Activated CD4-positive, alpha-beta T cell treated with anti-CD3 and anti-CD28 coated beads, Interleukin-2, amount 10 ng/mL, durations not matched to agents 7 days and 5 days (primary cell): ENCODE measurements at regions not wholly inside any gene's neighbourhood (a gene's known extent, or its start where the extent isn't known, plus 50 kb on each side); places are given as distances from the start of the nearest gene placed in this dataset.
"Not testable (repeated sequence)": the region's sequence is repeated elsewhere in the genome, so short reads cannot be mapped to it uniquely, and the experiment has no call there.

Source experiments
- CTCF ChIA-PET: fragments of 350-600 bp; sonication (Branson Sonifier 250); formaldehyde crosslinking; loops from one replicate; lab custom pipeline; 2021; ENCODE audit warnings: antibody characterized with exemption; lab: Charles Lee
- POLR2A ChIA-PET: fragments of 350-600 bp; sonication (Branson Sonifier 250); formaldehyde crosslinking; loops from one replicate; lab custom pipeline; 2021; ENCODE audit warnings: antibody characterized with exemption; lab: Charles Lee
- DNase-seq: peaks from one replicate; pipeline ENCODE4 v3.0.0-alpha.2; 2020
- H3K27ac Mint-ChIP-seq: one replicate; pipeline ENCODE4 v1.8.0; 2021; ENCODE audit warnings: mild to moderate bottlenecking, moderate library complexity, mixed read lengths
- H3K27me3 Mint-ChIP-seq: one replicate; pipeline ENCODE4 v1.8.0; 2021; ENCODE audit warnings: mixed read lengths
- H3K36me3 Mint-ChIP-seq: one replicate; pipeline ENCODE4 v1.8.0; 2021; ENCODE audit warnings: low read depth, mixed read lengths
- H3K4me1 Mint-ChIP-seq: one replicate; pipeline ENCODE4 v1.8.0; 2021; ENCODE audit warnings: mixed read lengths
- H3K4me3 Mint-ChIP-seq: one replicate; pipeline ENCODE4 v1.8.0; 2021; ENCODE audit warnings: mild to moderate bottlenecking, moderate library complexity, mixed read lengths
- H3K9me3 Mint-ChIP-seq: one replicate; pipeline ENCODE4 v1.8.0; 2021; ENCODE audit warnings: mixed read lengths

DNA sequence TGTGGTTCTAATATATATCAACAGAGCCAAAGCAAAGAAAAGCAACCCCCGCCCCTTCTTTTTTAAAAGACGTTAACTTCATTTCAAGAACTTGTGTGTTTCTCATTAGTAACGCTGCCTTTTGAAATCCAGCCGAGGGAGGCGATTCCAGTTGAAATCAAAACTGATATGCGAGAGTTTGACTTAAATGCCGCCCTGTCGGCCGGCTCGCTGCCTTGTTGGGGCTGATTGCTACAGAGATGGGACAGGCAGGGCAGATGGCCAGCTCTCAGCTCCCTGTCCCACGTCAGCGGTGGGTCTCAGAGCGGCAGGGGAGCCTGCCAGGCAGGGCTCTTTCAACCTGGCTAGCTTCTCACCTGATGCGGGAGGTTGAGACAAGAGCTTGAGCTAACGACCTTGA lies 51.9 kb upstream of the ALX4 start:
- ChIA-PET CTCF (no interaction called here), POLR2A (no interaction called here)
- H3K27me3 Mint-ChIP-seq, result peaks cover 4% of the 10 kb centered on the region
- no peak overlapping the region for H3K4me3 Mint-ChIP-seq
- no peaks in the 10 kb centered on the region for H3K9me3 Mint-ChIP-seq
- no peaks in the 10 kb centered on the region for H3K4me1 Mint-ChIP-seq
- DNase-seq, result no peak
- no peak overlapping the region for H3K27ac Mint-ChIP-seq
- H3K36me3 Mint-ChIP-seq, result no peaks in the 10 kb centered on the region

DNA sequence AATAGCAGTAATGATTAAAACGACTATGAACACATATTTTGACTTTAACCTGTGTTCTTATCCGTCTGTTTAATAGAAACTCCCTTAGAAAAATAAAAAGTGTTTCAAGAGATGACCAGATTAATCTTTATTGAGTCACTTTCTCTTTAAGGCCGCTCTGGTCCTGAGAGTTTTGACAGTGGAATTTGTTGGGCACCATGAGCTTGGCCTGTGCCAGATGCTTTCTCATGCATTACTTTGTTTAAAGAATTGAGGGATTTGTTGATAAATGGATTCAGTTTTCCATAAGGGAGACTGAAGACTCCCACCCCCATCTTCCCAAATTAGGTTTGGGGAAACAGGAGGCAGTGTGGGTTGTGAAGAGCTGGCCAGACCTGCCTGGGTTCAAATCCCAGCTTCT lies 53.2 kb upstream of the ALX4 start:
- H3K27ac Mint-ChIP-seq, result no peak overlapping the region

DNA sequence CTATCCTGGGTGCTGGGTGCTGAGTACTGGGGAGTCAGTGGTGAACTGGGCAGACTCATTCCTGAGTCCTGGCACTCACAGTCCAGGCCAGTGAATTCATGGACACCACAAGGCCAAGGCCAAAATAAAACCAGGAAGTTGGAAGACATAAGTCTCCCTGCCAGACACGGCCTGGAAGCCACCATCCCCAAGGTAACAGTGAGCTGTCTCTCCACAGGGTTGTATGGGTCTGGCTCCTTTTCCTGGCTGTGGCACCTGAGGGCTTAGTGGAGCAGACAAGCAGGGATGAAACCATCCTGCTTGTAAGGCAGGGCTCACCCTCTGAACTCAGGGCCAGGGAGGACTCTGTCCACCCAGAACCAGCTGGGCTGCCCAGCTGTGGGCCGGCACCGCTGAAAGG lies 54.7 kb upstream of the ALX4 start:
- ChIA-PET CTCF (no interaction called here), POLR2A (no interaction called here)
- no peak for DNase-seq
- no peaks in the 10 kb centered on the region for H3K4me1 Mint-ChIP-seq
- no peaks in the 10 kb centered on the region for H3K27me3 Mint-ChIP-seq
- no peak overlapping the region for H3K4me3 Mint-ChIP-seq
- no peak overlapping the region for H3K27ac Mint-ChIP-seq
- H3K36me3 Mint-ChIP-seq, result no peaks in the 10 kb centered on the region
- no peaks in the 10 kb centered on the region for H3K9me3 Mint-ChIP-seq

More for the DNA sequence above, 53.2 kb upstream of the ALX4 start:
- ChIA-PET CTCF (no interaction called here), POLR2A (no interaction called here)
- no peaks in the 10 kb centered on the region for H3K9me3 Mint-ChIP-seq
- H3K4me3 Mint-ChIP-seq, result no peak overlapping the region
- H3K36me3 Mint-ChIP-seq, result no peaks in the 10 kb centered on the region
- H3K27me3 Mint-ChIP-seq, result no peaks in the 10 kb centered on the region
- H3K4me1 Mint-ChIP-seq, result no peaks in the 10 kb centered on the region
- no peak for DNase-seq

DNA sequence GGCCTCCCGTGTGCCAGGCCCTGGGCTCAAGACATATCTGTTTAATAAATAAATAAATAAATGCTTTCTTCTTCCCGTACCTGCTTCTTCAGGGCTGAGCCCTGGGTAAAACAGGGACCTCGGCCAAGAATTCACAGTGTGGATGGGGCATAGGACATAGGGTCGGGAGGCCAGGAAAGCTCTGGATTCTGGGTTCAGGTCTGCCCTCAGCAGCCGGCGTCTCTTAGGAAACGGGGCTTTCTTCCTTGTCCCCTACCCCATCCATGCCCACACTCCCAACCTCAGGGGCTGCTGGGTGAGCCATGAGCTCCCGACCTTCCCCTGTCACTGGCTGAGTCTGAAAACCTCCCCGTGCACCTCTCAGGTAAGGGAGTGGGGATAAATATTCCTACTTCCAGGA lies 55.7 kb upstream of the ALX4 start:
- no peak overlapping the region for H3K27ac Mint-ChIP-seq
- ChIA-PET POLR2A (no interaction called here), CTCF (interaction anchor here (0.6 kb wide), 1 partner anchor 63 kb away, joined by 4 read pairs; no protein-coding TSS in a partner anchor)
- H3K9me3 Mint-ChIP-seq, result no peaks in the 10 kb centered on the region
- DNase-seq, result no peak
- no peaks in the 10 kb centered on the region for H3K36me3 Mint-ChIP-seq
- no peaks in the 10 kb centered on the region for H3K4me1 Mint-ChIP-seq
- no peak overlapping the region for H3K4me3 Mint-ChIP-seq
- H3K27me3 Mint-ChIP-seq, result no peaks in the 10 kb centered on the region

- H3K9me3 Mint-ChIP-seq, result no peaks in the 10 kb centered on the region
- H3K27me3 Mint-ChIP-seq, result no peaks in the 10 kb centered on the region
- no peaks in the 10 kb centered on the region for H3K36me3 Mint-ChIP-seq
- no peak overlapping the region for H3K4me3 Mint-ChIP-seq
- H3K27ac Mint-ChIP-seq, result no peak overlapping the region
- POLR2A ChIA-PET, result no interaction called here
- CTCF ChIA-PET, result interaction anchor here (0.6 kb wide), 1 partner anchor 63 kb away, joined by 4 read pairs; no protein-coding TSS in a partner anchor
- DNase-seq, result no peak
- no peaks in the 10 kb centered on the region for H3K4me1 Mint-ChIP-seq
Observed at GRCh38 chr11:44366026-44366425, 56.1 kb upstream of the ALX4 start.

- POLR2A ChIA-PET, result no interaction called here
- CTCF ChIA-PET, result no interaction called here
- H3K9me3 Mint-ChIP-seq, result no peaks in the 10 kb centered on the region
Observed at GRCh38 chr11:44366741-44367140, 56.8 kb upstream of the ALX4 start.

GRCh38 chr11:44367452-44367851 lies 57.5 kb upstream of the ALX4 start:
- H3K4me3 Mint-ChIP-seq, result no peak overlapping the region
- CTCF ChIA-PET, result interaction anchor here (0.5 kb wide), 1 partner anchor 52 kb away, joined by 4 read pairs; no protein-coding TSS in a partner anchor
- no peaks in the 10 kb centered on the region for H3K36me3 Mint-ChIP-seq
- H3K9me3 Mint-ChIP-seq, result no peaks in the 10 kb centered on the region
- POLR2A ChIA-PET, result no interaction called here
- no peak overlapping the region for H3K27ac Mint-ChIP-seq
- no peaks in the 10 kb centered on the region for H3K4me1 Mint-ChIP-seq
- H3K27me3 Mint-ChIP-seq, result no peaks in the 10 kb centered on the region
- no peak for DNase-seq

More at GRCh38 chr11:44366741-44367140, 56.8 kb upstream of the ALX4 start:
- Mint-ChIP-seq H3K4me3 (no peak overlapping the region), H3K4me1 (no peaks in the 10 kb centered on the region), H3K36me3 (no peaks in the 10 kb centered on the region), H3K27me3 (no peaks in the 10 kb centered on the region), H3K27ac (no peak overlapping the region)
- DNase-seq, result no peak

- Mint-ChIP-seq H3K4me3 (no peak overlapping the region), H3K36me3 (no peaks in the 10 kb centered on the region), H3K4me1 (no peaks in the 10 kb centered on the region), H3K9me3 (no peaks in the 10 kb centered on the region), H3K27me3 (no peaks in the 10 kb centered on the region), H3K27ac (no peak overlapping the region)
- CTCF ChIA-PET, result no interaction called here
- DNase-seq, result no peak
- POLR2A ChIA-PET, result no interaction called here
Observed at GRCh38 chr11:44368886-44369285, 58.9 kb upstream of the ALX4 start.

- H3K36me3 Mint-ChIP-seq, H3K27ac Mint-ChIP-seq, H3K9me3 Mint-ChIP-seq, POLR2A ChIA-PET, H3K4me1 Mint-ChIP-seq, H3K27me3 Mint-ChIP-seq, H3K4me3 Mint-ChIP-seq, CTCF ChIA-PET, DNase-seq: not testable (repeated sequence)
Observed at GRCh38 chr11:44371042-44371441, 61.1 kb upstream of the ALX4 start.

DNA sequence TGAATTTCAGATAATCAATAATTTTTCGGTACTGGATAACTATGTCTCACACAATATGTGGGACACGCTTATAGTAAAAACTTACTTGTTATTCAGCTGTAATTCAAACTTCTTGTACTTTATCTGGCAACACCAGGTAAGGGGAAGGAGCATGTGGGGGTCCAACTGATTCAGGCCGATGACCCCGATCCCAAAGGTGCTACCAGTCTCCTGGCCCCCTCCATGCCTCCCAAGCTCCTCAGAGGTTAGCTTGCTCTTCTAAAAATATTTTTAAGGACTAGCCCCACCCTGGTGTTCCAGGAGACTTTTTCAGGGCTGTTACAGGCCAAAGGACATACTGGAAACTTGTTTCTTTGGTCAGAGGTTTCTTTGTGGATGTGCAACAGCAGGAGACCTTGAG lies 61.8 kb upstream of the ALX4 start:
- DNase-seq, result no peak
- Mint-ChIP-seq H3K36me3 (no peaks in the 10 kb centered on the region), H3K4me1 (no peaks in the 10 kb centered on the region)

DNA sequence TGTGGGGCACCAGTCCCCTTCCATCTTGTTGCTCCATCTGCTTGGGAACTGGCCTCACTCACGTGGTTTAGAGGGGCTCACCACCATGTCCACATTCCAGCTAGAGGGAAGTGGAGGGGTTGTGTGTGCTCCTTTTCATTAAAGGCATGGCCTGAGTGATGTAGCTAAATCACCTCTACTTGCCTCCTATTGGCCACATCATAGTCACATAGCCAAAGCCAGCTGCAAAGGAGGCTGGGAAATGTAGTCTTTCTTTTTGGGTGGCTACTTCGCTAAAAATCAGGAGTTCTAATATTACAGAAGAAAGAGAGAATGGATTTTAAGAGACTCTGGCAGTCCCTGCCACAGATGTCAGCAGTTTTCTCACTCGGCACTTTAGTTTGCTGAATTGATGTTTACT lies 63.0 kb upstream of the ALX4 start:
- Mint-ChIP-seq H3K9me3 (no peaks in the 10 kb centered on the region), H3K4me1 (no peaks in the 10 kb centered on the region), H3K27ac (no peak overlapping the region), H3K4me3 (no peak overlapping the region), H3K27me3 (no peaks in the 10 kb centered on the region), H3K36me3 (no peaks in the 10 kb centered on the region)
- ChIA-PET POLR2A (no interaction called here), CTCF (no interaction called here)
- DNase-seq, result no peak

More for the DNA sequence above, 61.8 kb upstream of the ALX4 start:
- Mint-ChIP-seq H3K27ac (no peak overlapping the region), H3K27me3 (no peaks in the 10 kb centered on the region), H3K9me3 (no peaks in the 10 kb centered on the region), H3K4me3 (no peak overlapping the region)
- POLR2A ChIA-PET, result no interaction called here
- CTCF ChIA-PET, result no interaction called here

GRCh38 chr11:44374001-44374400 lies 64.1 kb upstream of the ALX4 start:
- CTCF ChIA-PET, result no interaction called here
- H3K9me3 Mint-ChIP-seq, result no peaks in the 10 kb centered on the region

DNA sequence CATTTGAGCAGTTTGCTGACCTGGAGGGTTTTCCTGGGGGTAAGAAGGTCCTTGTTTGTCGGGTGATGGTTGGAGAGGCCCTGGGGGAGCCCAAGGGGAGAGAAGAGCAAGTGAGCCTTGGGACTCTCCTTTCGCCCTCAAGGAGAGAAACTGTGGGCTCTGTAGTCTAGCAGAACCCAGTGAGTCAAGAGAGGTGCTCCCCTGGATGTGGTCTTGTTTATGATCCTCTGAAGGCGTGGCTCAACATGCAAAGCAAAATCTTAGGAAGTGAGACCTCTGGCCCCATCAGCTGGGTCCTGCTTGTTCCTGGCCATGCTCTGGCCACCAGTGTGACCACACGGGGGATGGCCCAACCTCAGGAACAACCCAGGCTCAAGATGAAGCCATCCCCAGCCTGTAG lies 66.5 kb upstream of the ALX4 start:
- ChIA-PET POLR2A (no interaction called here), CTCF (no interaction called here)
- H3K9me3 Mint-ChIP-seq, result no peaks in the 10 kb centered on the region
- no peaks in the 10 kb centered on the region for H3K27me3 Mint-ChIP-seq
- no peaks in the 10 kb centered on the region for H3K36me3 Mint-ChIP-seq
- H3K4me1 Mint-ChIP-seq, result no peaks in the 10 kb centered on the region
- H3K4me3 Mint-ChIP-seq, result no peak overlapping the region
- H3K27ac Mint-ChIP-seq, result no peak overlapping the region
- DNase-seq, result no peak

More at GRCh38 chr11:44374001-44374400, 64.1 kb upstream of the ALX4 start:
- no peaks in the 10 kb centered on the region for H3K36me3 Mint-ChIP-seq
- no peak overlapping the region for H3K4me3 Mint-ChIP-seq
- POLR2A ChIA-PET, result no interaction called here
- no peaks in the 10 kb centered on the region for H3K27me3 Mint-ChIP-seq
- no peaks in the 10 kb centered on the region for H3K4me1 Mint-ChIP-seq
- no peak overlapping the region for H3K27ac Mint-ChIP-seq
- no peak for DNase-seq

DNA sequence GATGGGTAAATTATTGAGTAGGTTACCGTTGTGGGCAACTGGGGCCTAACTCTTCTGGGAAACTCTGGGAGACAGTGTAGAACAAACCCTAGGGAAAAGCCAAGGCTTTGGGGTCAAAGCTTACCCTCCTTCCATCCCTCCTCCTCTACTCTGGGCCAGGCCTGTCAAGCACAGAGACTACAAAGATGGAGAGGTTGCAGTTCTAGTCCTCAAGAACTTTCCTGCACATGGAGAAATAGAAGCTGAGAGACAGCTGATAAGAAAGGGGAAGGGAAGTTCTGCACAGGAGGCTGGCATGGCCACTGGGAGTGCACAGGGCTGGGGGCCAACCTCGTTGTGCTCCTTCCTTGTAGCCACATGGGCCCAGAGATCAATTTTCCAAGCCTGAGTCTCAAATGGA lies 67.2 kb upstream of the ALX4 start:
- H3K9me3 Mint-ChIP-seq, result no peaks in the 10 kb centered on the region
- no peak for DNase-seq
- no peaks in the 10 kb centered on the region for H3K27me3 Mint-ChIP-seq
- ChIA-PET POLR2A (no interaction called here), CTCF (no interaction called here)
- H3K4me1 Mint-ChIP-seq, result no peaks in the 10 kb centered on the region
- no peak overlapping the region for H3K4me3 Mint-ChIP-seq
- H3K36me3 Mint-ChIP-seq, result no peaks in the 10 kb centered on the region
- no peak overlapping the region for H3K27ac Mint-ChIP-seq
